ENCODE measurements at regions not wholly inside any gene's neighbourhood (a gene's known extent, or its start where the extent isn't known, plus 50 kb on each side); places are given as distances from the start of the nearest gene placed in this dataset.

GRCh38 chrX:78822157-78822690 is 74.7 kb downstream of the LPAR4 start:
- Histone ChIP-seq H3K79me2 (ENCODE audit: insufficient read depth, low read length) (no peaks in the 10 kb centered on the region), H4K91ac (ENCODE audit: insufficient read length, low read depth, low read length) (no peak overlapping the region), H3K23me2 (ENCODE audit: insufficient read length, low read depth, low read length, poor library complexity, severe bottlenecking) (no peaks in the 10 kb centered on the region), H3K79me1 (ENCODE audit: insufficient read depth, low read depth, low read length, poor library complexity, severe bottlenecking) (no peaks in the 10 kb centered on the region), H3K4me2 (ENCODE audit: insufficient read depth, insufficient read length, low read length) (no peak overlapping the region), H2BK120ac (ENCODE audit: low read depth, low read length, poor library complexity, severe bottlenecking) (no peak overlapping the region), H4K8ac (replicated peaks; ENCODE audit: insufficient read length, low read depth, low read length) (no peak overlapping the region), H4K20me1 (ENCODE audit: control insufficient read depth, insufficient read depth, insufficient read length) (no peaks in the 10 kb centered on the region), H3K9me3 (ENCODE audit: control insufficient read depth, low read depth, low read length) (peaks cover 23% of the 10 kb centered on the region), H3K27ac (ENCODE audit: insufficient read length, low read depth, low read length) (no peak overlapping the region), H2AK5ac (ENCODE audit: insufficient read length, low read length) (no peak overlapping the region), H3T11ph (ENCODE audit: low read length) (no peak overlapping the region), H3K4me1 (ENCODE audit: insufficient read depth, low read length) (no peaks in the 10 kb centered on the region), H3K4ac (ENCODE audit: low read depth, low read length) (no peak overlapping the region), H3K23ac (ENCODE audit: insufficient read length, low read depth, low read length) (no peak overlapping the region), H2BK5ac (ENCODE audit: insufficient read length, low read length) (no peak overlapping the region), H3K18ac (ENCODE audit: insufficient read length, low read depth, low read length) (no peak overlapping the region), H3K9ac (ENCODE audit: extremely low read depth, insufficient read length, low read length) (no peak overlapping the region), H3K56ac (ENCODE audit: insufficient read length, low read depth, low read length) (no peak overlapping the region), H2AFZ (ENCODE audit: low read length) (no peak overlapping the region), H2BK20ac (ENCODE audit: low read depth, low read length, poor library complexity, severe bottlenecking) (no peak overlapping the region), H3K14ac (ENCODE audit: insufficient read depth, low read length) (no peak overlapping the region), H4K5ac (ENCODE audit: insufficient read length, low read depth, low read length) (no peak overlapping the region), H3K27me3 (ENCODE audit: insufficient read depth, low read length) (no peaks in the 10 kb centered on the region), H2BK12ac (ENCODE audit: insufficient read length, low read depth, low read length) (no peak overlapping the region), H2BK15ac (ENCODE audit: low read depth, low read length) (no peak overlapping the region)
- no CpG with 5 or more reads among the region's 1 CpG for WGBS (ENCODE audit: extremely low coverage, insufficient read length, low lambda C conversion rate)
- no peaks in the 10 kb centered on the region for H3K4me1 Mint-ChIP-seq
- DNase-seq, result no peak
- no peak overlapping the region for H3K27ac Mint-ChIP-seq
- no peak for TF ChIP-seq CTCF (conservative IDR thresholded peaks at IDR 0.05)
- peaks cover 51 to 60% of the 10 kb centered on the region in 2 experiments for H3K9me3 Mint-ChIP-seq
- H3K4me3 Mint-ChIP-seq, result no peak overlapping the region
- H3K27me3 Mint-ChIP-seq (ENCODE audit: low read depth), result no peaks in the 10 kb centered on the region
- H3K36me3 Mint-ChIP-seq (ENCODE audit: insufficient read depth in 1 of 3, low read depth in 3 of 3), result peaks cover 0 to 2% (median 0%) of the 10 kb centered on the region in 3 experiments; a peak in 1 of 7 replicates
